NCI-H526 (cell line): ENCODE measurements at regions not wholly inside any gene's neighbourhood (a gene's known extent, or its start where the extent isn't known, plus 50 kb on each side); places are given as distances from the start of the nearest gene placed in this dataset.
A peak's percentile ranks its signal among the peaks of the same experiment; 100 is the strongest.

Experiments
- DNase-seq, 2 experiments: peaks; one replicate each; lab custom pipeline; 2025; lab: John Stamatoyannopoulos, UW

GRCh38 chr4:28677808-28678207, 1817.2 kb downstream of the STIM2 start:
- DNase-seq = no peak

- no peak for DNase-seq
Measured at GRCh38 chr4:28682847-28683246, 1822.2 kb downstream of the STIM2 start.

GRCh38 chr4:28686618-28687017, 1826.0 kb downstream of the STIM2 start:
- peak; percentile 16 to 63 for DNase-seq

GRCh38 chr4:28690890-28691289, 1830.2 kb downstream of the STIM2 start:
- no peak for DNase-seq

GRCh38 chr4:28702571-28702970, 1841.9 kb downstream of the STIM2 start:
- no peak for DNase-seq

GRCh38 chr4:28709891-28710290, 1849.2 kb downstream of the STIM2 start:
- DNase-seq = no peak

GRCh38 chr4:28723371-28723770, 1862.7 kb downstream of the STIM2 start:
- no peak for DNase-seq

GRCh38 chr4:28724239-28724638, 1863.6 kb downstream of the STIM2 start:
- DNase-seq = no peak

GRCh38 chr4:28730304-28730703, 1869.7 kb downstream of the STIM2 start:
- no peak for DNase-seq

GRCh38 chr4:28744066-28744465, 1883.4 kb downstream of the STIM2 start:
- DNase-seq = no peak

- no peak for DNase-seq
Measured at GRCh38 chr4:28754376-28754775, 1893.7 kb downstream of the STIM2 start.

GRCh38 chr4:28755081-28755480, 1894.4 kb downstream of the STIM2 start:
- DNase-seq = no peak

- no peak for DNase-seq
Measured at GRCh38 chr4:28759064-28759463, 1898.4 kb downstream of the STIM2 start.

- no peak for DNase-seq
Measured at GRCh38 chr4:28760003-28760402, 1899.4 kb downstream of the STIM2 start.

GRCh38 chr4:28772066-28772465, 1911.4 kb downstream of the STIM2 start:
- DNase-seq = no peak

- DNase-seq = no peak
Measured at GRCh38 chr4:28772788-28773187, 1912.1 kb downstream of the STIM2 start.

- no peak for DNase-seq
Measured at GRCh38 chr4:28774344-28774743, 1913.7 kb downstream of the STIM2 start.

GRCh38 chr4:28776004-28776403, 1915.4 kb downstream of the STIM2 start:
- no peak for DNase-seq

- no peak for DNase-seq
Measured at GRCh38 chr4:28784188-28784587, 1923.5 kb downstream of the STIM2 start.

GRCh38 chr4:28787947-28788346, 1927.3 kb downstream of the STIM2 start:
- no peak for DNase-seq

- DNase-seq = peak in 1 of 2 experiments; percentile 35
Measured at GRCh38 chr4:28788929-28789490, 1928.4 kb downstream of the STIM2 start.

GRCh38 chr4:28792917-28793597, 1927.1 kb upstream of the PCDH7 start:
- DNase-seq = no peak

GRCh38 chr4:28799696-28800095, 1920.5 kb upstream of the PCDH7 start:
- no peak for DNase-seq

- DNase-seq = no peak
Measured at GRCh38 chr4:28811025-28811424, 1909.1 kb upstream of the PCDH7 start.
